K562 (cell line): ENCODE measurements at regions not wholly inside any gene's neighbourhood (a gene's known extent, or its start where the extent isn't known, plus 50 kb on each side); places are given as distances from the start of the nearest gene placed in this dataset.

Experiments
- CBX3 ChIP-seq, 2 experiments: IDR thresholded peaks; 1 replicate in 1 of 2; 2 replicates in 1 of 2; pipeline ENCODE4 v1.6.1; 2012; ENCODE audit warnings: inconsistent platforms in 2 of 2, low read length in 2 of 2, borderline replicate concordance in 1 of 2, control low read depth in 1 of 2
- CHD2 ChIP-seq: IDR thresholded peaks from 2 replicates; pipeline ENCODE4 v1.6.1; 2011; ENCODE audit warnings: low read depth, low read length
- CTCF ChIP-seq, 3 experiments: IDR thresholded peaks in 2 of 3; conservative IDR thresholded peaks in 1 of 3; 2 replicates each; pipeline ENCODE4 v1.5.1; 2011 to 2012; ENCODE audit warnings: low read length in 3 of 3, mild to moderate bottlenecking in 3 of 3, control low read depth in 2 of 3, improper control_type of control experiment in 1 of 3, inconsistent platforms in 1 of 3, low read depth in 1 of 3, mixed read lengths in 1 of 3, moderate library complexity in 1 of 3; ENCODE audit not compliant: insufficient read depth in 2 of 3
- FOXP1 ChIP-seq: sonication (generic); formaldehyde crosslinking; IDR thresholded peaks from 2 replicates; pipeline ENCODE4 v1.8.0; 2022; ENCODE audit warnings: mild to moderate bottlenecking, missing genetic modification reagents
- HMGXB4 ChIP-seq: sonication (generic); formaldehyde crosslinking; IDR thresholded peaks from 2 replicates; pipeline ENCODE4 v1.8.1; 2023; ENCODE audit warnings: mild to moderate bottlenecking, missing genetic modification reagents
- KDM1A ChIP-seq, 2 experiments: fragments of 450-650 bp; IDR thresholded peaks; 2 replicates each; pipeline ENCODE4 v1.6.1; 2016; ENCODE audit warnings: mild to moderate bottlenecking in 2 of 2
- NBN ChIP-seq: fragments of 450-650 bp; IDR thresholded peaks from 2 replicates; pipeline ENCODE4 v1.6.1; 2016; ENCODE audit warnings: low read depth, mild to moderate bottlenecking
- NRF1 ChIP-seq, 2 experiments: fragments of 450-650 bp; IDR thresholded peaks in 1 of 2; conservative IDR thresholded peaks in 1 of 2; 2 replicates each; pipeline ENCODE4 v1.6.1; 2014; ENCODE audit warnings: mild to moderate bottlenecking in 2 of 2
- ZNF589 ChIP-seq: fragments of 200-800 bp; sonication (Bioruptor generic); IDR thresholded peaks from 2 replicates; pipeline ENCODE4 v1.6.1; 2016; ENCODE audit warnings: low read depth, missing genetic modification characterization, missing compliant biosample characterization

- TF ChIP-seq CTCF (IDR thresholded peaks at IDR 0.05 in 2 of 3, conservative IDR thresholded peaks at IDR 0.05 in 1 of 3; ENCODE audit: insufficient read depth in 2 of 3, low read depth in 1 of 3, low read length in 3 of 3) = no peak
- no peak for TF ChIP-seq NRF1 (conservative IDR thresholded peaks at IDR 0.05 in 1 of 2, IDR thresholded peaks at IDR 0.05 in 1 of 2)
- TF ChIP-seq CHD2 = no peak
- TF ChIP-seq ZNF589 (CRISPR knock-in tag) = no peak
- no peak for TF ChIP-seq HMGXB4 (CRISPR knock-in tag)
- TF ChIP-seq CBX3 (IDR thresholded peaks at IDR 0.05; ENCODE audit: borderline replicate concordance in 1 of 2, low read length in 2 of 2) = no peak
- no peak for TF ChIP-seq FOXP1 (CRISPR knock-in tag)
- TF ChIP-seq NBN = no peak
- TF ChIP-seq KDM1A (IDR thresholded peaks at IDR 0.05) = no peak
Measured at GRCh38 chr1:8263791-8264190, 54.1 kb upstream of the SLC45A1 start.
